GF-D8 (cell line): ENCODE measurements at regions not wholly inside any gene's neighbourhood (a gene's known extent, or its start where the extent isn't known, plus 50 kb on each side); places are given as distances from the start of the nearest gene placed in this dataset.
"Not testable (repeated sequence)": the region's sequence is repeated elsewhere in the genome, so short reads cannot be mapped to it uniquely, and the experiment has no call there.

Experiments
- DNase-seq: peaks from one replicate; lab custom pipeline; 2025; lab: John Stamatoyannopoulos, UW

GRCh38 chr2:20130821-20131645, 79.6 kb upstream of the LAPTM4A start:
- no peak for DNase-seq

DNA sequence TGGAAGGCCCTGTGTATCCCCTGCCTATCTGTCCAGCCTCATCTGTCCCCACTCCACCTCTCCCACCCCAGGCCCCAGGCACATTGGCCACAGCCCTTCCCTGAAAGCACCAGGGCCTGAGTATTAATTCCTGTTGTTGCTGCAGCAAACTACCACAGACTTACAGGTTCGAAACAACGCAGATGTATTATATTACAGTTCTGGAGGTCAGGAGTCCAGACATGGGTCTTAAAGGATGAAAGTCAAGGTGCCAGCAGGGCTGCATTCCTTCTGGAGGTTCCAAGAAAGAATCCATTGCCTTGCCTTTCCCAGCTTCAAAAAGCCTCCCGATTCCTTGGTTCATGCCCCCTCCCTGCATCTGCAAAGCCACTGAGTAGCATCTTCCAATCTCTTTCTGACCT, 78.7 kb upstream of the LAPTM4A start:
- no peak for DNase-seq

GRCh38 chr2:20129331-20130159, 78.1 kb upstream of the LAPTM4A start:
- DNase-seq: no peak

- no peak for DNase-seq
Measured at GRCh38 chr2:20128506-20129330, 77.3 kb upstream of the LAPTM4A start.

DNA sequence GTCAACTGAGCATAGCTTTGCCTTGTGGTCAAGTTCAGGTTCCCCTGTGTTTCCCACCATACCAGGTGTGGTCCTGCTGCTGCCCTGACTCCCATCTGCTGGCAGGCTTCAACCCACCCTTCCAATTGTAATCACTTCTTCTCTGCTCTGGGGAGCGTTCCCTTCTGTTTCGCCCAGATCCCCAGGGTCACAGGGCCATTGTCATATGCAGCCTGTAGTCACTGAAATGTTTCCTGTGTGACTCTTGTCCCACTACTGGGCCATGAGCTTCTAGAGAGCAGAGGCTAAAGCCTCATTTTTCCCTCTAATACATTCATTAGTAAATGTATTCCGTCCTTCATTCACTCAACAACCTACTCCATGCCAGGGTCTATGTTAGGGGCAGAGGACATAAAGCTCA, 75.0 kb upstream of the LAPTM4A start:
- DNase-seq: no peak

DNA sequence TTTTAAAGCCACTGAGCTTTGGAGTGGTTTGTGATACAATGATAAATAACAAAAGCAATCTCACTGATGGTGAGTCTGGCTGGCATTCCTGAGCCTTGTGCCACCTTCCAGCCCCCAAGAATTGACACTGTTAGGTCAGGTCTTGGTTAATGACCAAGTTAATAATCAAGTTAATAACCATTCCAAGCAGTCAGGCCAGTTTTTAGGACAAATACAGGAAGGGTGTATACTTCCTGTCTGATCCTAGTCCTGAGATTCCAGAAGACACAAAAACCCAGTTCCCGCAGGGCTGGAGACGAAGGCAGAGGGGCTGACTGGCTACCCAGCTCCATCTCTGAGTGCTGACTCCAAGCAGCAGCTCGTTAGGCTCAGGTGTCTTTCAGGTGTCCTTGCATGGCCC, 74.6 kb upstream of the LAPTM4A start:
- no peak for DNase-seq

GRCh38 chr2:20125616-20126015, 74.2 kb upstream of the LAPTM4A start:
- DNase-seq: no peak

DNA sequence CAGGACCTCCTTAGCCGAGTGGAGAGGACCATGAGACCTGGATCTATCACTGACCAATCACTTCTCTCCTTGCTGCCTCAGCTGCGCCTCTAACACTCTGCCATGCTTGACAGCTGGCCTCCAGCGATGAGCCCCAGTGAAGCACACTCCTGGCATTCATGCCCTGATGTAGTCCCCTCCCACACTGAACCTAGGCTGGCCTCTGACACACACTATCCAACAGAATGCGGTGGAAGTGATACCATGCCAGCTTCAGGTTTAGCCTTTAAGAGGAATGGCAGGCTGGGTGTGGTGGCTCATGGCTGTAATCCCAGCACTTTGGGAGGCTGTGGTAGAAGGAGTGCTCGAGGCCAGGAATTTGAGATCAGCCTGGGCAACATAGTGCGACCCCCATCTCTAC, 73.7 kb upstream of the LAPTM4A start:
- DNase-seq: no peak

DNA sequence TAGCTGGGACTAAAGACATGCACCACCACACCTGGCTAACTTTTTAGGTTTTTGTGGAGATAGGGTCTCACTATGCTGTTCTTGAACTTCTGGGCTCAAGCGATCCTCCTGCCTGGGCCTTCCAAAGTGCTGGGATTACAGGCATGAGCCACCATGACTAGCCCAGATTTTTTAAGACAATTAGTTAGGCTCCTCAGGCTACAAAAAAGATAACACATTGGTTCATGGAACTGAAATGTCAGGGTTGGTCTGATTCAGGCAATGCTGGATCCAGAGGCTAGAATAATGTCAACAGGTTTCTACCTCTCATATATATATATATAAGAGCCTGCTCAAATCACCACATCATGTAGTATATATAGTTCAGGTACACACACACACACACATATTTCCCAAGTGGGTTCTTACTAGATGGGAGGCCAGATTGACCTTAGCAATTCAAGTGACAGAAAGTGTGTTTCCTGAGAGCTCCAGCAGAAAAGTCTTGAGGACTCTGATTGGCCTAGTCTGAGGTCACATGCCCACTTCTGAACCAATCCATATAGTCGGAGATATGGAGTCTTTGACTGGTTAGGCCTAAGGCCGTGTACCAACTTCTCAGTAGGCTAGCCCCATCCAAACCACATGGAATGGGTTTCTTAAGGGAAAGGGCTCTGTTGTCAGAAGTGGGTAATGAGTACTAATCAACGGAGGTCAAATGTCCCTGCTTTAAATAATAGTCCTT, 72.6 kb upstream of the LAPTM4A start:
- no peak for DNase-seq

- DNase-seq: no peak
Measured at GRCh38 chr2:20122864-20123263, 71.4 kb upstream of the LAPTM4A start.

GRCh38 chr2:20120569-20121416, 69.4 kb upstream of the LAPTM4A start:
- no peak for DNase-seq

DNA sequence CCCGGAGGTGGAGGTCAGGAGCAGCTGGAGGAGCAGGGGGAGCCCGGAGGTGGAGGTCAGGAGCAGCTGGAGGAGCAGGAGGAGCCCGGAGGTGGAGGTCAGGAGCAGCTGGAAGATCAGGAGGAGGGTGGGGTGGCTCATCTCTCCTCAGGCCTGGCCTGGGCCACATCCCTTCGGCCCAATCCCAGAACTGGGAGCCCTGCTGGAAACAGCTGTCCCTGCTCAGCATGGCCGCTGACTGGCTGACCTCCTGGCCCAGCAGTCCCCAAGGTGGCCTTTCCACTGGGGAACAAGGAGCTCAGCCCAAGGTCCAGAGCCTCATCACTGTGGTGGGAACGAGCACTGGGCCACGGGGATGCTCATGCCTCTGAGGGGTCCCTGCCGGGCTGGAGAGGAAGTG, 66.6 kb upstream of the LAPTM4A start:
- no peak for DNase-seq

GRCh38 chr2:20115902-20116301, 64.5 kb upstream of the LAPTM4A start:
- no peak for DNase-seq

DNA sequence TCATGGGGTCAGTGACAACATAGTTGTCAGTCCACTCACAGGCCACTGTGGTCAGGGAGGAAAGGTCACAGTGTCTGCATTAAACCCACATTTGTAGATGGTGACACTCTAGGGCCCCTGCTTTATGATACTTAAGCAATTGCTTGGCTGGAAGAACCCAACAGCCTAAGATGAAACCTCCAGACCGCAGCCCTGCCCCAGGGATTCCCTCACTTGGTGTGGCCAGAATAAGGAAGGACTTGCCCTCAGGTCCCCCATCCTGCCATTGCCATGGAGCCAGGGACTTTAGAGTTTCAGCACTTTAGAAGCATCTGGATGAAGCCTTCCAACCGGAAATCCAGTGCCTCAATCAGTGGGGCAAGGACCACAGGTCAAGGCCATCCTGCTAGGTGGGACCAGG, 63.9 kb upstream of the LAPTM4A start:
- DNase-seq: no peak

GRCh38 chr2:20113986-20114938, 62.8 kb upstream of the LAPTM4A start:
- DNase-seq: no peak

DNA sequence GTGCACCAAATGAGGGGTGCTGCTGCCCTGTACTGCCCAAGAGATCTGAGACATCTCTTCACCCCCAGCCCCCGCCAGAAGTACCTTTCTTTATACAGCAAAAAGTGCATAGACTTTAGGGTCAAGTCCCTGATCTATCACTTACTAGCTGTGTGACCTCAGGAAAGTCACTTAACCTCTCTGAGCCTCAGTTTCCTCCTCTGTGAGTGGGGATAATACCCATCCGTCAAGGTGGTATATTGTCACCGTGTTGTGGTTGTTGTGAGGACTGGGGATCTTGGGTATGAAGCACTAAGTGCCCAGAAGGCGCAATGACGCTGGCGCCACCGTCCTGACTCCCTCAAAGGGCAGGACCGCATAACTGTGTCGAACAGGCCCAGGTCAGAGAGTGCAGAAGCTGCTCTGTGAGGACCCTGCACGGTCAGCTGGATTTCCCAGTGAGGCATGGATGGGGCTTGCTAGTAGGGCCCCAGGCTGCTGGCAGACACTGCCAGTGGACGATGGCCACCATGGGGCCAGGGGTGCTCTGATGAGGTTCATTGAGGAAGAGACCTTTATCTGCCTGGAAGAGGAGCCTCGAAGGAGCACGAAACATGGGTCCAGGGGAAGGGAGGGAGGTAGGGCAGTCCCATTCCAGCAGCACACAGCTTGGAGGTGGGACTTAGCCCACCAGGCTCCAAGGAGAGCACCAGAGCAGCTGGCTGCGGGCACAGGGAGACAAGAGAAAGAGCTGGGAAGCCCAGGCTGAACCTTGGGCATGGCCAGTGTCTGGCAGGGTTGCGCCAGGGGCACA, 61.8 kb upstream of the LAPTM4A start:
- DNase-seq: no peak

DNA sequence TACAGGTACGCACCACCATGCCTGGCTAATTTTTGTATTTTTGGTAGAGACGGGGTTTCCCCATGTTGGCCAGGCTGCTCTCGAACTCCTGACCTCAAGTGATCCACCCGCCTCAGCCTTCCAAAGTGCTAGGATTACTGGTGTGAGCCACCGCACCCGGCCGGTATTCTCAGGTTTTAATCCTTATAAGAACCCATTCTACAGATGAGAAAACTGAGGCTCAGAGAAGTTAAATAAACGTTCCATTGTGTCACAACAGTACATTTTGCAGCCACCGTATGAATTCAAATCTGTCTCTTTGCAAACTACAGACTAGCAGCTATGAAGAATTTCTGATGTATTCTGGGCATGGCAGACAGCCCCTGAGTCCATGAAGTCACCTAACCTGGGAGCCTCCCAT, 60.9 kb upstream of the LAPTM4A start:
- DNase-seq: not testable (repeated sequence)

GRCh38 chr2:20111311-20112131, 60.1 kb upstream of the LAPTM4A start:
- DNase-seq: no peak
